ENCODE measurements at regions not wholly inside any gene's neighbourhood (a gene's known extent, or its start where the extent isn't known, plus 50 kb on each side); places are given as distances from the start of the nearest gene placed in this dataset.

DNA sequence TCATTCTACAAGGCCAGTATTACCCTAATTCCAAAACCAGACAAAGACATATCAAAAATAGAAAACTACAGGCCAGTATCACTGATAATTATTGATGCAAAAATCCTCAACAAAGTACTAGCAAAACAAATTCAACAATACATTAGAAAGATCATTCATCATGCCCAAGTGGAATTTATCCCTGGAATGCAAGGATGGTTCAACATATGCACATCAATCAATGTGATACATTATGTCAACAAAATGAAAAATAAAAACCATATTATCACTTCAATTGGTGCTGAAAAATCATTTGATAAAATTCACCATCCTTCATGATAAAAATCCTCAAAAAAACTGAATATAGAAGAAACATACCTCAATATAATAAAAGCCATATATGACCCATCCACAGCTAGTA lies 115.2 kb upstream of the SLC27A6 start:
- Histone ChIP-seq H3K27ac (ENCODE audit: extremely low read length, insufficient read depth, low read length) (no peak overlapping the region), H3K4me2 (ENCODE audit: low read depth, low read length) (no peak overlapping the region), H2AFZ (ENCODE audit: low read length) (no peak overlapping the region), H3K4me1 (ENCODE audit: insufficient read depth, low read length) (no peaks in the 10 kb centered on the region), H3K79me2 (ENCODE audit: insufficient read depth, low read length) (no peaks in the 10 kb centered on the region), H3K27me3 (ENCODE audit: control insufficient read depth in 1 of 2, insufficient read depth in 2 of 2, low read length in 2 of 2) (no peaks in the 10 kb centered on the region), H4K20me1 (ENCODE audit: insufficient read depth, low read length) (no peaks in the 10 kb centered on the region), H3K9me3 (ENCODE audit: low read length) (peaks cover 54% of the 10 kb centered on the region), H3K4me3 (replicated peaks in 1 of 3; ENCODE audit: insufficient read depth in 1 of 3, low read depth in 2 of 3, low read length in 3 of 3) (no peak overlapping the region), H3K36me3 (replicated peaks in 1 of 2; ENCODE audit: control insufficient read depth in 1 of 2, insufficient read depth in 2 of 2, low read length in 2 of 2) (no peaks in the 10 kb centered on the region), H3K9ac (ENCODE audit: insufficient read depth, low read depth, low read length) (no peak overlapping the region)
- ATAC-seq (no peak), FAIRE-seq (no peak), DNase-seq (ENCODE audit: low spot score) (no peak)
- ChIA-PET POLR2A (no interaction called here), CTCF (ENCODE audit: low intra/inter-chr PET ratio, low total read pairs) (no interaction called here)
- no peak for TF ChIP-seq ZNF558 (CRISPR knock-in tag; IDR thresholded peaks at IDR 0.05; ENCODE audit: borderline replicate concordance)
- intact Hi-C loops (cut with micrococcal nuclease; ENCODE audit: unreplicated experiment) (no loop called here), in situ Hi-C loops (cut with HindIII; ENCODE audit: extremely low pct_ligation_motif_present, low pct_unique_long_range_greater_than_20kb) (no loop called here)
- BruUV-seq (replicated peaks): no TSS peak

DNA sequence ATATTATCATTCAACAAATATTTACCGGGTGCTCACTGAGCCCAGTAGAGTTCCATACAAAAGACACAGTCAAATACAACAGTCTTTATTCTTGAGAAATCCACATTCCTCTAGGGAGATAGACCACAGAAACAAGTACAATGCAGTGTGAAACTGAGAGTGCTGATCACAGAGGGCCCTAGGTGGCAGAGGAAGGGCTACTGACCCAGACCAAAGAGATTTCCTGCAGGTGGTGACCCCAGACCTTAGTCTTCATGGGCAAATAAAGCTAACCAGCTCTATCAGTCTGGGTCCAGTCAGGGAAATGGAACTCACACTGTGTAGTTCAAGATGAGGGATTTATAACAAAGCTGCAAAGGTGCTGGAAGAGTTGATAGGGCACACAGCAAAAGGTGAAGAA lies 110.4 kb upstream of the SLC27A6 start:
- Histone ChIP-seq H3K9me3 (ENCODE audit: low read length) (peaks cover 30% of the 10 kb centered on the region), H3K4me2 (ENCODE audit: low read depth, low read length) (no peak overlapping the region), H2AFZ (ENCODE audit: low read length) (no peak overlapping the region), H3K4me3 (replicated peaks in 1 of 3; ENCODE audit: insufficient read depth in 1 of 3, low read depth in 2 of 3, low read length in 3 of 3) (no peak overlapping the region), H4K20me1 (ENCODE audit: insufficient read depth, low read length) (no peaks in the 10 kb centered on the region), H3K27me3 (ENCODE audit: control insufficient read depth in 1 of 2, insufficient read depth in 2 of 2, low read length in 2 of 2) (no peaks in the 10 kb centered on the region), H3K79me2 (ENCODE audit: insufficient read depth, low read length) (no peaks in the 10 kb centered on the region), H3K4me1 (ENCODE audit: insufficient read depth, low read length) (no peaks in the 10 kb centered on the region), H3K9ac (ENCODE audit: insufficient read depth, low read depth, low read length) (no peak overlapping the region), H3K36me3 (replicated peaks in 1 of 2; ENCODE audit: control insufficient read depth in 1 of 2, insufficient read depth in 2 of 2, low read length in 2 of 2) (no peaks in the 10 kb centered on the region), H3K27ac (ENCODE audit: extremely low read length, insufficient read depth, low read length) (no peak overlapping the region)
- in situ Hi-C loops (cut with HindIII; ENCODE audit: extremely low pct_ligation_motif_present, low pct_unique_long_range_greater_than_20kb): no loop called here
- no TSS peak for BruUV-seq (replicated peaks)
- no peak for ATAC-seq
- intact Hi-C loops (cut with micrococcal nuclease; ENCODE audit: unreplicated experiment): no loop called here
- ChIA-PET CTCF (ENCODE audit: low intra/inter-chr PET ratio, low total read pairs) (no interaction called here), POLR2A (no interaction called here)
- no peak for TF ChIP-seq BRD4 (CRISPR knock-in tag; IDR thresholded peaks at IDR 0.05)
- no peak for TF ChIP-seq ZNF749 (CRISPR knock-in tag; IDR thresholded peaks at IDR 0.05; ENCODE audit: borderline replicate concordance)
- TF ChIP-seq ZNF253 (CRISPR knock-in tag; IDR thresholded peaks at IDR 0.05; ENCODE audit: borderline replicate concordance): no peak
- no peak for TF ChIP-seq ZNF839 (CRISPR knock-in tag; IDR thresholded peaks at IDR 0.05; ENCODE audit: borderline replicate concordance)
- TF ChIP-seq ZNF33A (CRISPR knock-in tag; IDR thresholded peaks at IDR 0.05; ENCODE audit: borderline replicate concordance): no peak
- TF ChIP-seq ZNF615 (CRISPR knock-in tag; IDR thresholded peaks at IDR 0.05; ENCODE audit: borderline replicate concordance): no peak
- TF ChIP-seq ETV5 (CRISPR knock-in tag; IDR thresholded peaks at IDR 0.05; ENCODE audit: borderline replicate concordance): no peak
- TF ChIP-seq ZNF329 (CRISPR knock-in tag; IDR thresholded peaks at IDR 0.05; ENCODE audit: low read depth): no peak
- no peak for TF ChIP-seq HDAC2 (CRISPR knock-in tag; IDR thresholded peaks at IDR 0.05)
- no peak for TF ChIP-seq ZFYVE20 (CRISPR knock-in tag; IDR thresholded peaks at IDR 0.05; ENCODE audit: borderline replicate concordance, low read depth)
- TF ChIP-seq, protein P1, sequence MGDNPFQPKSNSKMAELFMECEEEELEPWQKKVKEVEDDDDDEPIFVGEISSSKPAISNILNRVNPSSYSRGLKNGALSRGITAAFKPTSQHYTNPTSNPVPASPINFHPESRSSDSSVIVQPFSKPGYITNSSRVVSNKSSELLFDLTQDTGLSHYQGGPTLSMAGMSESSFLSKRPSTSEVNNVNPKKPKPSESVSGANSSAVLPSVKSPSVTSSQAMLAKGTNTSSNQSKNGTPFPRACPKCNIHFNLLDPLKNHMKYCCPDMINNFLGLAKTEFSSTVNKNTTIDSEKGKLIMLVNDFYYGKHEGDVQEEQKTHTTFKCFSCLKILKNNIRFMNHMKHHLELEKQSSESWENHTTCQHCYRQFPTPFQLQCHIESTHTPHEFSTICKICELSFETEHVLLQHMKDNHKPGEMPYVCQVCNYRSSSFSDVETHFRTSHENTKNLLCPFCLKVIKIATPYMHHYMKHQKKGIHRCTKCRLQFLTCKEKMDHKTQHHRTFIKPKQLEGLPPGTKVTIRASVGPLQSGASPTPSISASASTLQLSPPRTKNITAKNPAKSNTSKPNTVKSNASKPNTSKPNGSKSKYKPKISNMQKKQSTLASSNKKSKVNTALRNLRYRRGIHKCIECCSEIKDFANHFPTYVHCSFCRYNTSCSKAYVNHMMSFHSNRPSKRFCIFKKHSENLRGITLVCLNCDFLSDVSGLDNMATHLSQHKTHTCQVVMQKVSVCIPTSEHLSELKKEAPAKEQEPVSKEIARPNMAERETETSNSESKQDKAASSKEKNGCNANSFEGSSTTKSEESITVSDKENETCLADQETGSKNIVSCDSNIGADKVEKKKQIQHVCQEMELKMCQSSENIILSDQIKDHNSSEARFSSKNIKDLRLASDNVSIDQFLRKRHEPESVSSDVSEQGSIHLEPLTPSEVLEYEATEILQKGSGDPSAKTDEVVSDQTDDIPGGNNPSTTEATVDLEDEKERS (CRISPR knock-in tag; IDR thresholded peaks at IDR 0.05): no peak
- no peak for DNase-seq (ENCODE audit: low spot score)
- FAIRE-seq: no peak
- WGBS (ENCODE audit: low lambda C conversion rate): 4% methylated on average over 1 of the region's 1 CpG

Measured in HepG2 (cell line).